SK-N-SH (cell line): ENCODE measurements at regions not wholly inside any gene's neighbourhood (a gene's known extent, or its start where the extent isn't known, plus 50 kb on each side); places are given as distances from the start of the nearest gene placed in this dataset.

Experiments used
- CTCF ChIA-PET: fragments of 300-600, 350-600 bp; formaldehyde crosslinking; extraction: SDS; loops from one replicate; lab custom pipeline; 2021; lab: Yijun Ruan, JAX
- POLR2A ChIA-PET: fragments of 350-600 bp; sonication (Branson Sonifier 250); formaldehyde crosslinking; extraction: SDS; loops from one replicate; lab custom pipeline; 2020; ENCODE audit warnings: antibody characterized with exemption, inconsistent platforms; lab: Yijun Ruan, JAX
- DNase-seq: peaks from one replicate; pipeline ENCODE4 v3.0.0; 2012
- H2AFZ ChIP-seq: fragments of 200-600 bp; sonication (generic); 2 replicates; pipeline ENCODE4 v1.8.1; 2016; ENCODE audit warnings: antibody characterized with exemption, mild to moderate bottlenecking, low read depth
- H3F3A ChIP-seq: fragments of 200-600 bp; sonication (generic); replicated peaks from 2 replicates; pipeline ENCODE3; 2016; ENCODE audit warnings: antibody characterized with exemption, mild to moderate bottlenecking; ENCODE audit not compliant: insufficient read depth
- H3K27ac ChIP-seq, 2 experiments: fragments of 200-500 bp in 1 of 2; fragments of 200-600 bp in 1 of 2; sonication (Bioruptor generic) in 1 of 2; sonication (generic), shearing (Covaris generic) in 1 of 2; 2 replicates each; pipeline versions ENCODE4 v1.5.1 to v1.6.1; 2014 to 2016; ENCODE audit warnings: low read depth in 2 of 2, inconsistent platforms in 1 of 2, low read length in 1 of 2, mild to moderate bottlenecking in 1 of 2, mixed read lengths in 1 of 2
- H3K27me3 ChIP-seq: fragments of 200-600 bp; sonication (generic), shearing (Covaris generic); 2 replicates; pipeline ENCODE4 v1.6.1; 2016; ENCODE audit warnings: mixed run types; ENCODE audit not compliant: insufficient read depth
- H3K36me3 ChIP-seq, 2 experiments: fragments of 200-500 bp in 1 of 2; fragments of 200-600 bp in 1 of 2; sonication (Bioruptor generic) in 1 of 2; sonication (generic) in 1 of 2; replicated peaks in 1 of 2; 2 replicates each; pipeline versions ENCODE3 to v1.5.1; 2014 to 2016; ENCODE audit warnings: low read length in 1 of 2, mild to moderate bottlenecking in 1 of 2; ENCODE audit not compliant: insufficient read depth in 2 of 2, control insufficient read depth in 1 of 2
- H3K4me1 ChIP-seq, 2 experiments: fragments of 200-500 bp in 1 of 2; fragments of 200-600 bp in 1 of 2; sonication (Bioruptor generic) in 1 of 2; sonication (generic), shearing (Covaris generic) in 1 of 2; 2 replicates each; pipeline versions ENCODE4 v1.5.1 to v1.6.1; 2014 to 2016; ENCODE audit warnings: low read depth in 1 of 2, low read length in 1 of 2, mixed run types in 1 of 2; ENCODE audit not compliant: insufficient read depth in 2 of 2, control insufficient read depth in 1 of 2
- H3K4me2 ChIP-seq: fragments of 200-600 bp; sonication (generic), shearing (Covaris generic); 2 replicates; pipeline ENCODE4 v1.6.1; 2017; ENCODE audit warnings: mixed run types
- H3K4me3 ChIP-seq, 2 experiments: fragments of 200-500 bp in 1 of 2; fragments of 200-600 bp in 1 of 2; sonication (Bioruptor generic) in 1 of 2; sonication (generic), shearing (Covaris generic) in 1 of 2; 2 replicates each; pipeline versions ENCODE4 v1.5.1 to v1.8.1; 2014 to 2016; ENCODE audit warnings: low read depth in 2 of 2, inconsistent platforms in 1 of 2, low read length in 1 of 2, mild to moderate bottlenecking in 1 of 2, mixed read lengths in 1 of 2, moderate library complexity in 1 of 2
- H3K79me2 ChIP-seq: fragments of 200-600 bp; sonication (generic); 2 replicates; pipeline ENCODE4 v1.8.1; 2017; ENCODE audit warnings: mild to moderate bottlenecking; ENCODE audit not compliant: insufficient read depth
- H3K9ac ChIP-seq: fragments of 200-600 bp; sonication (generic); 2 replicates; pipeline ENCODE4 v1.6.1; 2017; ENCODE audit warnings: mixed run types
- H3K9me2 ChIP-seq: fragments of 200-600 bp; sonication (generic); 2 replicates; pipeline ENCODE4 v1.6.1; 2017; ENCODE audit warnings: mixed run types
- H3K9me3 ChIP-seq: fragments of 200-600 bp; sonication (generic); 2 replicates; pipeline ENCODE4 v1.6.1; 2017; ENCODE audit warnings: mixed run types, mild to moderate bottlenecking, moderate library complexity
- H4K20me1 ChIP-seq: fragments of 200-600 bp; sonication (generic); 2 replicates; pipeline ENCODE4 v1.6.1; 2017; ENCODE audit warnings: mild to moderate bottlenecking, mixed run types; ENCODE audit not compliant: insufficient read depth
- CHD2 ChIP-seq: fragments of 150-350 bp; IDR thresholded peaks from 2 replicates; pipeline ENCODE4 v1.6.1; 2018; ENCODE audit warnings: low read length; ENCODE audit not compliant: partially characterized antibody
- ELF1 ChIP-seq: IDR thresholded peaks from 2 replicates; pipeline ENCODE4 v1.4.0; 2012
- EP300 ChIP-seq, 2 experiments: IDR thresholded peaks; 2 replicates each; pipeline versions ENCODE4 v1.4.0 to v1.6.1; 2012; ENCODE audit warnings: borderline replicate concordance in 1 of 2, low read depth in 1 of 2, low read length in 1 of 2
- EZH2phosphoT487 ChIP-seq: fragments of 200-600 bp; sonication (generic); IDR thresholded peaks from 2 replicates; pipeline ENCODE4 v1.6.1; 2017; ENCODE audit warnings: low read depth, mixed run types, mild to moderate bottlenecking, antibody characterized with exemption, moderate library complexity, borderline replicate concordance
- FOSL2 ChIP-seq: IDR thresholded peaks from 2 replicates; pipeline ENCODE4 v1.4.0; 2012; ENCODE audit warnings: low read depth, mild to moderate bottlenecking, moderate library complexity, borderline replicate concordance
- FOXM1 ChIP-seq: IDR thresholded peaks from 2 replicates; pipeline ENCODE4 v1.4.0; 2012; ENCODE audit warnings: low read depth, mild to moderate bottlenecking
- GABPA ChIP-seq: IDR thresholded peaks from 2 replicates; pipeline ENCODE4 v1.4.0; 2012; ENCODE audit warnings: low read depth, mild to moderate bottlenecking
- GATA2 ChIP-seq: sonication (generic); formaldehyde crosslinking; IDR thresholded peaks from 2 replicates; pipeline ENCODE4 v1.5.0; 2020; ENCODE audit warnings: mild to moderate bottlenecking, missing genetic modification reagents
- JUND ChIP-seq: IDR thresholded peaks from 2 replicates; pipeline ENCODE4 v1.4.0; 2012
- NFIC ChIP-seq: IDR thresholded peaks from 2 replicates; pipeline ENCODE4 v1.4.0; 2012; ENCODE audit warnings: borderline replicate concordance
- POLR2AphosphoS5 ChIP-seq: IDR thresholded peaks from 2 replicates; pipeline ENCODE4 v1.6.1; 2012; ENCODE audit warnings: low read depth, low read length
- RAD21 ChIP-seq: IDR thresholded peaks from 2 replicates; pipeline ENCODE4 v1.6.1; 2012; ENCODE audit warnings: mild to moderate bottlenecking, low read length
- SIN3A ChIP-seq: IDR thresholded peaks from 2 replicates; pipeline ENCODE4 v1.6.1; 2012; ENCODE audit warnings: low read depth, mild to moderate bottlenecking, low read length, moderate library complexity, borderline replicate concordance
- TCF12 ChIP-seq: IDR thresholded peaks from 2 replicates; pipeline ENCODE4 v1.4.0; 2012
- TEAD4 ChIP-seq: IDR thresholded peaks from 2 replicates; pipeline ENCODE4 v1.4.0; 2012; ENCODE audit warnings: mild to moderate bottlenecking, borderline replicate concordance; ENCODE audit not compliant: insufficient read depth
- YY1 ChIP-seq: IDR thresholded peaks from 2 replicates; pipeline ENCODE4 v1.4.0; 2012; ENCODE audit warnings: low read depth, mild to moderate bottlenecking
- ZBTB33 ChIP-seq: IDR thresholded peaks from 2 replicates; pipeline ENCODE4 v1.4.0; 2012; ENCODE audit warnings: low read depth, borderline replicate concordance
- WGBS: methylation state at CpG from one replicate; pipeline ENCODE4 v1.1.6; 2017; ENCODE audit warnings: low lambda C conversion rate; 5-methylcytosine and 5-hydroxymethylcytosine counted together

GRCh38 chr9:108437656-108438055 is 418.1 kb downstream of the ACTL7B start:
- POLR2A ChIA-PET: no interaction called here
- no peak overlapping the region for H3K4me2 ChIP-seq
- DNase-seq: no peak
- H3K27ac ChIP-seq: no peak overlapping the region
- H2AFZ ChIP-seq: no peak overlapping the region
- H3K27me3 ChIP-seq: no peaks in the 10 kb centered on the region
- no peaks in the 10 kb centered on the region for H3K9me3 ChIP-seq
- peaks cover 12% of the 10 kb centered on the region for H3F3A ChIP-seq
- TF ChIP-seq POLR2AphosphoS5 (no peak), JUND (no peak), NFIC (no peak), ZBTB33 (no peak), EZH2phosphoT487 (no peak), FOSL2 (no peak), RAD21 (no peak), TEAD4 (no peak), GABPA (no peak), CHD2 (no peak), GATA2 (CRISPR knock-in tag) (no peak), FOXM1 (no peak), YY1 (no peak), ELF1 (no peak), TCF12 (no peak), SIN3A (no peak), EP300 (IDR thresholded peaks at IDR 0.05; ENCODE audit: borderline replicate concordance in 1 of 2, low read depth in 1 of 2, low read length in 1 of 2) (no peak)
- no peaks in the 10 kb centered on the region for H4K20me1 ChIP-seq
- CTCF ChIA-PET: no interaction called here
- 88% methylated on average over 1 of the region's 1 CpG for WGBS
- H3K9me2 ChIP-seq: no peaks in the 10 kb centered on the region
- H3K4me3 ChIP-seq: no peak overlapping the region
- peaks cover 0 to 21% of the 10 kb centered on the region in 2 experiments; a peak in 2 of 4 replicates for H3K4me1 ChIP-seq
- H3K36me3 ChIP-seq: no peaks in the 10 kb centered on the region
- no peak overlapping the region for H3K9ac ChIP-seq
- no peaks in the 10 kb centered on the region for H3K79me2 ChIP-seq

- Histone ChIP-seq H3K9me3 (0 out of 2 replicates have a peak, but pooled peaks cover under 1% of the 10 kb centered on the region), H3K4me1 (peaks cover 0 to 13% of the 10 kb centered on the region in 2 experiments; a peak in 1 of 4 replicates), H3K4me3 (no peak overlapping the region), H2AFZ (no peak overlapping the region), H3K27ac (no peak overlapping the region), H3K4me2 (no peak overlapping the region), H3F3A (peaks cover 11% of the 10 kb centered on the region), H3K27me3 (no peaks in the 10 kb centered on the region), H3K9me2 (no peaks in the 10 kb centered on the region), H4K20me1 (no peaks in the 10 kb centered on the region), H3K9ac (no peak overlapping the region), H3K79me2 (no peaks in the 10 kb centered on the region), H3K36me3 (no peaks in the 10 kb centered on the region)
- POLR2A ChIA-PET: no interaction called here
- TF ChIP-seq EP300 (IDR thresholded peaks at IDR 0.05; ENCODE audit: borderline replicate concordance in 1 of 2, low read depth in 1 of 2, low read length in 1 of 2): no peak
- CTCF ChIA-PET: interaction anchor here (0.8 kb wide), 1 partner anchor 31 kb away, joined by 3 read pairs; no protein-coding TSS in a partner anchor
- 55% methylated on average over 4 of the region's 4 CpGs for WGBS
- DNase-seq: no peak
Measured at GRCh38 chr9:108436448-108436847, 419.3 kb downstream of the ACTL7B start.
